LNCaP clone FGC (cell line): ENCODE measurements at regions not wholly inside any gene's neighbourhood (a gene's known extent, or its start where the extent isn't known, plus 50 kb on each side); places are given as distances from the start of the nearest gene placed in this dataset.

ENCODE experiments used
- DNase-seq: peaks from one replicate; pipeline ENCODE4 v3.0.0-alpha.2; 2011; ENCODE audit warnings: low read depth
- H3K4me3 ChIP-seq: 2 replicates; pipeline ENCODE4 v1.5.1; 2011; ENCODE audit warnings: mild to moderate bottlenecking, low read depth, low read length, control low read depth
- TF ChIP-seq, protein P1 (sequence below): IDR thresholded peaks from 2 replicates; pipeline ENCODE4 v1.5.1; 2012; ENCODE audit warnings: mild to moderate bottlenecking; ENCODE audit not compliant: control insufficient read depth, insufficient read depth; ENCODE audit errors: extremely low read depth

DNA sequence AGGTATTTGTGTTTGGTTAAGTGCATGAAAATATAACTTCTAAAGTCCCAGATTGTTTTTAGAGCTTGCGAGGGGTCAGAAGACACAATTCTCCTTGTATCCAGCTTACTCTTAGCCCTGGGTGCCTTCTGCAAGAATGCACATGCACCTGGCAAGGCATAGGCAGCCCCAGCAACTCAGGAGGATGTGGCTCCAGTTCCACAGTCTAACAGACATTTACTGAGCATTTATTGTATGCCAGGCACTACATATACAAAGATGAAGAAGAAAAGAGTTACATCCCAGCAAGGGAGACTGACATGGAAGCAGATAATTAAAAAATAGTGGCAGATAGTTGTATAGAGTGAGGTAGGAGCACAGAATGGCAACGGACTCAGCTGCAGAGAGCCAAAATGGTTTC, 101.1 kb upstream of the FRY start:
- DNase-seq = no peak
- TF ChIP-seq, protein P1, sequence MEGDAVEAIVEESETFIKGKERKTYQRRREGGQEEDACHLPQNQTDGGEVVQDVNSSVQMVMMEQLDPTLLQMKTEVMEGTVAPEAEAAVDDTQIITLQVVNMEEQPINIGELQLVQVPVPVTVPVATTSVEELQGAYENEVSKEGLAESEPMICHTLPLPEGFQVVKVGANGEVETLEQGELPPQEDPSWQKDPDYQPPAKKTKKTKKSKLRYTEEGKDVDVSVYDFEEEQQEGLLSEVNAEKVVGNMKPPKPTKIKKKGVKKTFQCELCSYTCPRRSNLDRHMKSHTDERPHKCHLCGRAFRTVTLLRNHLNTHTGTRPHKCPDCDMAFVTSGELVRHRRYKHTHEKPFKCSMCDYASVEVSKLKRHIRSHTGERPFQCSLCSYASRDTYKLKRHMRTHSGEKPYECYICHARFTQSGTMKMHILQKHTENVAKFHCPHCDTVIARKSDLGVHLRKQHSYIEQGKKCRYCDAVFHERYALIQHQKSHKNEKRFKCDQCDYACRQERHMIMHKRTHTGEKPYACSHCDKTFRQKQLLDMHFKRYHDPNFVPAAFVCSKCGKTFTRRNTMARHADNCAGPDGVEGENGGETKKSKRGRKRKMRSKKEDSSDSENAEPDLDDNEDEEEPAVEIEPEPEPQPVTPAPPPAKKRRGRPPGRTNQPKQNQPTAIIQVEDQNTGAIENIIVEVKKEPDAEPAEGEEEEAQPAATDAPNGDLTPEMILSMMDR = no peak
- no peak overlapping the region for H3K4me3 ChIP-seq

DNA sequence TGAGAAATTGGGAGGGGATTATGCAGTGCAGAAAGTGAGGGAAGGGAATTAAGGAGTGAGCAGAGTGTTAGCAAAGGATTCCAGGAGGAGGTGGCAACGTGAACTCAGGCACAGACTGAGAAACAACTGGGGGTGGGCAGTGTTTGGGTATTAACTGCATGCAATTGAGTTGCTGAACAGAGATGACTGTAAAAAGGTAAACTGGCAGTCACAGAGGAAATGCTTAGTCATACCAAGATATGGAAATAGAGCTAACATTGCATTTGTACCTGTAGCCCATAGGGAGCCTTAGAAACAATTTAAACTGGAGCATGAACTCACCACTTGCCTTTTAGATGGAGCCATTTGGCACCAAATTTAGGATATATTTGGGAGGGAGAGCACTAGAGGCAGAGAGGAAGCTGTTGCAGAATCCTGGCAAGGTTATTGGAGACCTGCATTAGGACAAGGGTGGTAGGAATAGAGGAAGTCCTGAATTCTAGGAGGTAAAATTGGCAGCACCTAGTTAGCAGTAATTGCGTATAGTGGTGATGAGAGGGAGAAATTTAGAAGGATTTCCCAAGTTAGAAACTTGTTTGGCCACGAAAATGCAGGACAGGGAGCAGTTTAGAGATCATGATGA, 100.6 kb upstream of the FRY start:
- no peak overlapping the region for H3K4me3 ChIP-seq
- TF ChIP-seq, protein P1 = no peak
- DNase-seq = no peak

DNA sequence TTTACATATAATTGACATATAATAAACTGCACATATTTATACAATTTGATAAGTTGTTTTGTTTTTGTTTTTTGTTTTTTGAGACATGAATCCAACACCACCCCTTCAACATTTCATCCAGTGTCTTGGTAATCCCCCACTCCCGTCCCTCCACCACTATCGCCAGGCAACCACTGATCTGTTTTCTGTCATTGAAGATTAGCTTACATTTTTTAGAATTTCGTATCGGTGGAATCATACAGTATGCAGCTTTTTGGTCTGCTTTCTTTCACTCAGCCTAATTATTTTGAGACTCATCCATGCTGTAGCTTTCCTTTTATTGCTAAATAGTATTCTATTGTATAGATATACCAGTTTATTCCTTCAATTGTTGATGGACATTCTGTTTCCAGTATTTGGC, 94.1 kb upstream of the FRY start:
- TF ChIP-seq, protein P1 = no peak
- DNase-seq = no peak
- H3K4me3 ChIP-seq = no peak overlapping the region

DNA sequence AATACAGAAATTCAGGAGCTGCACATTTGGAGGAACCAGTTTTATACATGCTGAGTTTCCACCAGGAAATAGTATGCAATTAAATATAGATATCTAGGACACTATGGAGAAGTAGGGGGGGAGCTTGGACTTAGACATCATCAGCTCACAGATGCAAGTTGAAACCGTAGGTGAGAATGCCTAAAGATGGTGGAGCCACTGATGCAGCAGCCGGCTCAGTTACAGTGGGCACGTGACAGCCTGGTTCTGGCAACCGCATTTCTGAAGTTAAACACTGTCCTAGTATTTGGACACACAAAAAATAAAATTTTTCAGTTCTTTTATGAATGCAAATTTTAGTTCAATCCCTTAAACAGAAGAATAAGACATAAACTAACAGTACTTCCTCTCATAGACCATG, 91.5 kb upstream of the FRY start:
- DNase-seq = no peak
- TF ChIP-seq, protein P1 = no peak
- H3K4me3 ChIP-seq = no peak overlapping the region

DNA sequence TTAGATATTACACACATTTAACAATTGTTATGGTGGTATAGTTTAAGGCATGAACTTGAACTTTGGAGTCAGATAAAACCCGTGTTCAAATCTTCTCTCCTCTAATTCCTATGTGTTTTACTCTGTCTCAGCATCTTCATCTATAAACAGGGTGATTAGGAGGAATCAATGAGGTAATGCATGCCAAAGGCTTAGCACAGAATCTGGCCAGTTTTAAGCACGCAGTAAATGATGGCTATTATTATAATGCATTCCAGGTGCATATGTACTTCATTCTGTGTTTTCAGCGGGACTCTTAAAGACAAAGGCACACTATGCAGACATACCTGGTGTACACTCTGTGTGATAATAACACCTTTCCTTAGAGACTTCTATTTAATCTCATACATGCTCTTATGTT, 88.0 kb upstream of the FRY start:
- TF ChIP-seq, protein P1 = no peak
- DNase-seq = no peak

DNA sequence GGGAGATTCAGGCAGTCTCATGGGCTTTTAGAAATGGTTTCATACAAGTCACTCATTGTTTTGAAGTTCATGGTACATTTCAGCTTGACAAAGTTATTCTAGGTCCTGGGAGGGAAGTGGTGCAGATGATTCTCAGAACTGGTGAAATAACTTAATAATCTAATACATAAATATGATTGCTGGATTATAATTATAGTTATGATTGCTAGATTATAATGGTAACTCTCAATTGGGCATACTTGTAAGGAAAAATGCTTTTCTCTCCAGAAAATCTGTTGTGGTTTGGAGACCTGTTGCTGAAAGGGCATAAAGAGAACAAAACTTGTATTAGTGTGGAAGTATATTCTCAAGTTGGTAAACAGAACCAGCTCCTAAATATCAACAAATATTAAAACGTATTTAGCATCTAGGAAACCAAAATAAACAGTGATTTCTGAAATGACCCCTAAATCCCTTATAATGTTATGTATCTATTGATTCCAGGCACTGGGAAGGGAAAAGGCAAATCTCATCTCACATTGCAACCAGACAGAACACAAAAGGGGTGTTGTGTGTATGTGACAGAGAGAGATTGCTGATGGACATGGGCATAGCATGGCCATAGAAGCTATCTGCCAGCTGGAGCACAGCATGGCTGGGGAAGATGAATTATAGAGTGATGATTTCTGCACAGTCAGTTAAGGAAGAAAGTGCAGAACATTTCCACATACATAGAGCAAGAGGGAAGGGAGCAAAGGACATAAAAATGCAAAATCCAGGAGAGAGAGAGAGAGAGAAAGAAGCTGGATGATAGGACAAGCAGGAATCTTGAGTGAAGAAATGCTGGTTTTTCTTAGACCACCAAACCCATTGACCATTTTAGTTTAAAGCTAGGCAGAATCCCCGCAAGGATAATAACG, 87.1 kb upstream of the FRY start:
- no peak overlapping the region; the same call in 1 of the 2 replicates for H3K4me3 ChIP-seq
- TF ChIP-seq, protein P1 = no peak
- DNase-seq = no peak

More for the DNA sequence above, 88.0 kb upstream of the FRY start:
- no peak overlapping the region for H3K4me3 ChIP-seq
